GM12872 (cell line): ENCODE measurements at regions not wholly inside any gene's neighbourhood (a gene's known extent, or its start where the extent isn't known, plus 50 kb on each side); places are given as distances from the start of the nearest gene placed in this dataset.

ENCODE experiments used
- TF ChIP-seq, protein P1 (sequence below): IDR thresholded peaks from 3 replicates; pipeline ENCODE4 v1.5.1; 2011; ENCODE audit warnings: low read depth, mild to moderate bottlenecking, low read length, moderate library complexity; ENCODE audit not compliant: insufficient read depth

DNA sequence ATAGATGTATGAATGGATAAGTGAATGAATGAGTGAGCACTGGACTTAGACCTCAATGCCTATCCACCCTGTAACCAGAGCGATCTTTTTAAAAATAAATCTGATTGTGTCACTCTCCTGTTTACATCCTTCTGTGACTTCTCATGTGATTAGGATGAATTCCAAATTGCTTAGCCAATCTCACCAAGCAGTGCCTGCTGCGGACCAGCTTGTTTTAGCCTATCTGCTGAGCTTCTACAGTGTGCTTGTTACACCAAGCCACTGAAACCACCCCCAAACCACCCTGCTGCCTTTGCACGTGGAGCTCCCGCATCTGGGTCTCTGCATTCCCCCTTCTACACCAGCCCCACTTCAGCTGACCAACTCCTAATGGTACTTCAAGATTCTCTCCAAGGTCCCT is 265.4 kb downstream of the EN1 start:
- TF ChIP-seq, protein P1, sequence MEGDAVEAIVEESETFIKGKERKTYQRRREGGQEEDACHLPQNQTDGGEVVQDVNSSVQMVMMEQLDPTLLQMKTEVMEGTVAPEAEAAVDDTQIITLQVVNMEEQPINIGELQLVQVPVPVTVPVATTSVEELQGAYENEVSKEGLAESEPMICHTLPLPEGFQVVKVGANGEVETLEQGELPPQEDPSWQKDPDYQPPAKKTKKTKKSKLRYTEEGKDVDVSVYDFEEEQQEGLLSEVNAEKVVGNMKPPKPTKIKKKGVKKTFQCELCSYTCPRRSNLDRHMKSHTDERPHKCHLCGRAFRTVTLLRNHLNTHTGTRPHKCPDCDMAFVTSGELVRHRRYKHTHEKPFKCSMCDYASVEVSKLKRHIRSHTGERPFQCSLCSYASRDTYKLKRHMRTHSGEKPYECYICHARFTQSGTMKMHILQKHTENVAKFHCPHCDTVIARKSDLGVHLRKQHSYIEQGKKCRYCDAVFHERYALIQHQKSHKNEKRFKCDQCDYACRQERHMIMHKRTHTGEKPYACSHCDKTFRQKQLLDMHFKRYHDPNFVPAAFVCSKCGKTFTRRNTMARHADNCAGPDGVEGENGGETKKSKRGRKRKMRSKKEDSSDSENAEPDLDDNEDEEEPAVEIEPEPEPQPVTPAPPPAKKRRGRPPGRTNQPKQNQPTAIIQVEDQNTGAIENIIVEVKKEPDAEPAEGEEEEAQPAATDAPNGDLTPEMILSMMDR = no peak

GRCh38 chr2:118580651-118581050 is 266.8 kb downstream of the EN1 start:
- TF ChIP-seq, protein P1 = no peak

DNA sequence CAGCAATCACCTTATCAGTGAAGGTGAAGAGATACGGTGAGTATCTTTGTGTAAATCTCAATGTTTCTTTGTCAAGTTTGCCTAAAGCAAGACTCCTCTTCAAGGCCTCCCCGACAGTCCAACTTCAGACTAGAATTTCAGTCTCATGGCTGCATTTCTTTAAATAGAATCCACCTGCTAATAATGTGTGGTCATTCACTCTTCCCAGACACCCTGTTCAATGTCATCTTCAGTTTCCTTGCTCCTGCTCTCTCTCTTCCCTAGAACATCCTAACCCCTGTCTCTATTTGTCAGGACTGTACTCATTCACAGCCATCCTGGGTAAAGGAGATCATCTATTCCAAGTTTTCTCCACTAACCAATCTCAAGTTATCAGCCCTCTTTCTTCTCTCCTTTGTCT is 267.3 kb downstream of the EN1 start:
- TF ChIP-seq, protein P1 = no peak

GRCh38 chr2:118577202-118577601 is 270.2 kb downstream of the EN1 start:
- TF ChIP-seq, protein P1 = no peak

DNA sequence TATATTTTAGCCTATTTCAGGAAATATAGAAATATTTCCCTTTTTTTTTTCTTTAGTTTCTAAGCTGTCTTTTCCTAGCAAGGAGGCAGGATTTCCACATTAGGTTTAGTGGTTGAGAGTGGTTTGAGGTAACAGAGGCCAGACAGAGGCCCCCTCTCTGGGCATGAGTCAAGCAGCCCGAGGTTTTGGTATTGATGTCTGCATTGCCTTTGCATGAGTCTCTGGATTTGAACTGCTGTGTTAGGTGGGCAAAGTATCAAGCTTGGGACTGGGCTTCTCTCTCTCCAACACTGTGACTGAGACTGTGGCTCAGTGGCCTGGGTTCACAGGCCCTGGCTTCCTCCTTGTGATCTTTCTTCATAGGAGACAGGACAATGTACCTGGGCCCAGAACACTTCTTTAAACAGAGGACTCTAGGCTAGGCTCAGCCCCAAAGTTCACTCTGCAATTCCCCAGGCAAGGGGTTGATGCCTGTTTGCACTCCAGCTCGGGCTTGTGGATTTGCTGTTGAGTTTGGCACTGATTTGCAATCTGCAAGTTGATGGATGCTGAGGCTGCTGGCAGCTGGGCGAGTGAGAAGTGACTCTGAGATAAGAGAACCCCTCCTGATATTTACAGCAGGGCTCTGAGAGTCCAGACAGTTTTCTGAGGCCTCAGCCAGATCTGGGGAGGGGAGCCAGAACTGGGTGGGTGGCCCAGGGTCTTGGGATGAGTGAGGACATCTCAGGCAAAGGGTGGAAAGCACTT is 271.2 kb downstream of the EN1 start:
- TF ChIP-seq, protein P1 = no peak

DNA sequence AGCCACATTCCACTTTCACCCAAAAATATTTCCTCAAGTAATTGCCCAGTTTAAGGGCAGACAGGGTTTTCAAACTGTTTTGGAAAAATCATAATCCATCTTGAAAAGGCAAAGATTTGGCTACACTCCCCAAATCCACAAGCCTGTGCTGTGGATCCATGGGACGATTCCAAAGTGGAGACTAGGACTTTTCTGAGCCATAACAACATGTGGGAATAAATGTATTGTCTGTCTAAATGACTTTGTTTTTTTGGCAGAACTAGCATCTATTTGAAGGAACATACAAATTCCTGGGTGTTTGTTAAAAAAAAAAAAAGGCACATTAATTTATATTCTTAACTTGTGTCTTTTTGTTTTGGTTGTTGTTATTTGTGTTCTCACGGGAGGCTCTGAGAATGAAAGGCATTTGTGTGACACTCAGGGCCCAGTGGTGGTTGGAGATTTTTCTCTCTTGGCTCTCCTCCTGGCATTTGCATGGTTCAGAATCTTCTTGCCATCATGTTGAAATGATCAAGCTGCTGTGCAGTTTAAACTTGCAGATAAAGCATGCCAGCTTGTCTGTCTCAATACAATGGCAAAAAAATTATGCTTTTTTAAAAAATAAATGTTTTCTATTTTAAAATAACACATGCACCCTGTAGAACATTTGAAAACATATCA is 277.4 kb downstream of the EN1 start:
- TF ChIP-seq, protein P1 = no peak

DNA sequence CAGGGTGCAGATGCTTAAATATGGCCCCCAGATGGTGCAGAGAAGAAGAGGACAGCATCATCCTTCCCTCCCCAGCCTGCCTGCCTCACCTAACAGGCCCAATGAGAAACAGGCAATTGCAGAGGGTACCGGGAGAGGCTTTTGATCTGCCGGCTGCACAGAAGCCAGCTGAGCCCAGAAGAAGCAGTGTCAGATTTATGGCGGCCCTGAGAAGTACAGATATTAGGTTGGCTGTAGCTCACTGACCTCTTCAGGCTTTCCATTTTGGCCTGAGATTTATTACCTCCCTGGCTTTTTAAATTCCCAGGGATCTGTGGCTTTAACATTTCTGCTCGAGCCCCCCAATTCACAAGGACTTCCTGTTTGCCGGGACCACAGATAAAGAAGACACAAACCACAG is 278.7 kb downstream of the EN1 start:
- TF ChIP-seq, protein P1 = no peak
